SK-N-SH treated with all-trans-retinoic acid at 6 μM for 48 hours (cell line): ENCODE measurements at regions not wholly inside any gene's neighbourhood (a gene's known extent, or its start where the extent isn't known, plus 50 kb on each side); places are given as distances from the start of the nearest gene placed in this dataset.

ENCODE experiments used
- ATAC-seq: fragments of 200-7000 bp; cut with Tn5 transposase; 3 replicates; pipeline ENCODE4 v1.9.1; 2020; ENCODE audit warnings: mild to moderate bottlenecking, moderate library complexity
- ARNTL ChIP-seq: fragments of 450-650 bp; formaldehyde crosslinking; IDR thresholded peaks from 2 replicates; pipeline ENCODE4 v1.5.0; 2020; ENCODE audit warnings: low read depth, mild to moderate bottlenecking, moderate library complexity, borderline replicate concordance
- BACH2 ChIP-seq: fragments of 250-450 bp; sonication (Bioruptor Pico); IDR thresholded peaks from 2 replicates; pipeline ENCODE4 v1.9.0; 2021; ENCODE audit warnings: mild to moderate bottlenecking, borderline replicate concordance
- CSDC2 ChIP-seq: fragments of 250-450 bp; sonication (Bioruptor Pico); IDR thresholded peaks from 2 replicates; pipeline ENCODE4 v1.5.0; 2020; ENCODE audit warnings: mild to moderate bottlenecking, moderate library complexity
- ESRRG ChIP-seq: fragments of 250-450 bp; sonication (Bioruptor Pico); IDR thresholded peaks from 2 replicates; pipeline ENCODE4 v1.6.1; 2021; ENCODE audit warnings: mild to moderate bottlenecking
- GLIS3 ChIP-seq: fragments of 250-450 bp; sonication (Bioruptor Pico); IDR thresholded peaks from 2 replicates; pipeline ENCODE4 v1.5.0; 2020; ENCODE audit warnings: mild to moderate bottlenecking, moderate library complexity
- ISL1 ChIP-seq: fragments of 250-450 bp; sonication (Bioruptor Pico); IDR thresholded peaks from 2 replicates; pipeline ENCODE4 v2.1.2; 2022; ENCODE audit warnings: mild to moderate bottlenecking, moderate library complexity
- OSR1 ChIP-seq: fragments of 250-450 bp; sonication (Bioruptor Pico); IDR thresholded peaks from 2 replicates; pipeline ENCODE4 v1.8.0; 2022; ENCODE audit warnings: moderate library complexity, mild to moderate bottlenecking, inconsistent platforms
- PPARA ChIP-seq: fragments of 250-450 bp; sonication (Bioruptor Pico); IDR thresholded peaks from 2 replicates; pipeline ENCODE4 v1.5.0; 2020; ENCODE audit warnings: mild to moderate bottlenecking, borderline replicate concordance
- RARB ChIP-seq: fragments of 250-450 bp; sonication (Bioruptor Pico); IDR thresholded peaks from 2 replicates; pipeline ENCODE4 v1.8.0; 2021; ENCODE audit warnings: mild to moderate bottlenecking, moderate library complexity
- SNAI2 ChIP-seq: fragments of 250-450 bp; sonication (Bioruptor Pico); IDR thresholded peaks from 2 replicates; pipeline ENCODE4 v1.5.0; 2020; ENCODE audit warnings: mild to moderate bottlenecking, moderate library complexity
- TCF4 ChIP-seq: fragments of 250-450 bp; sonication (Bioruptor Pico); IDR thresholded peaks from 2 replicates; pipeline ENCODE4 v1.8.0; 2021; ENCODE audit warnings: mild to moderate bottlenecking, moderate library complexity, borderline replicate concordance
- TOX ChIP-seq: fragments of 250-450 bp; sonication (Bioruptor Pico); IDR thresholded peaks from 2 replicates; pipeline ENCODE4 v1.8.0; 2021; ENCODE audit warnings: mild to moderate bottlenecking, moderate library complexity, borderline replicate concordance
- ZC3H10 ChIP-seq: fragments of 250-450 bp; sonication (Bioruptor Pico); IDR thresholded peaks from 2 replicates; pipeline ENCODE4 v1.5.1; 2021; ENCODE audit warnings: mild to moderate bottlenecking, moderate library complexity
- ZFP3 ChIP-seq: fragments of 250-450 bp; sonication (Bioruptor Pico); IDR thresholded peaks from 2 replicates; pipeline ENCODE4 v1.5.0; 2020; ENCODE audit warnings: mild to moderate bottlenecking, moderate library complexity
- ZFP30 ChIP-seq: fragments of 450-650 bp; formaldehyde crosslinking; IDR thresholded peaks from 2 replicates; pipeline ENCODE4 v1.5.0; 2022; ENCODE audit warnings: mild to moderate bottlenecking, moderate library complexity
- ZNF565 ChIP-seq: fragments of 450-650 bp; formaldehyde crosslinking; conservative IDR thresholded peaks from 2 replicates; pipeline ENCODE4 v1.5.0; 2020; ENCODE audit warnings: low read depth, mild to moderate bottlenecking, moderate library complexity
- ZNF70 ChIP-seq: fragments of 450-650 bp; formaldehyde crosslinking; IDR thresholded peaks from 2 replicates; pipeline ENCODE4 v1.5.0; 2020; ENCODE audit warnings: mild to moderate bottlenecking, moderate library complexity
- ZNF8 ChIP-seq: fragments of 450-650 bp; formaldehyde crosslinking; IDR thresholded peaks from 2 replicates; pipeline ENCODE4 v1.5.0; 2020; ENCODE audit warnings: mild to moderate bottlenecking, moderate library complexity
- TF ChIP-seq, protein P1 (sequence below): fragments of 250-450 bp; sonication (Bioruptor Pico); IDR thresholded peaks from 2 replicates; pipeline ENCODE4 v1.5.0; 2020; ENCODE audit warnings: mild to moderate bottlenecking, moderate library complexity
- TF ChIP-seq, protein P2 (sequence below): fragments of 250-450 bp; sonication (Bioruptor Pico); IDR thresholded peaks from 2 replicates; pipeline ENCODE4 v1.5.1; 2020; ENCODE audit warnings: low read depth, mild to moderate bottlenecking, moderate library complexity
- TF ChIP-seq, protein P3 (sequence below): fragments of 250-450 bp; sonication (Bioruptor Pico); IDR thresholded peaks from 2 replicates; pipeline ENCODE4 v1.8.0; 2020; ENCODE audit warnings: mild to moderate bottlenecking, moderate library complexity, borderline replicate concordance
- TF ChIP-seq, protein P4 (sequence below): fragments of 250-450 bp; sonication (Bioruptor Pico); IDR thresholded peaks from 2 replicates; pipeline ENCODE4 v1.5.1; 2021; ENCODE audit warnings: mild to moderate bottlenecking, moderate library complexity

DNA sequence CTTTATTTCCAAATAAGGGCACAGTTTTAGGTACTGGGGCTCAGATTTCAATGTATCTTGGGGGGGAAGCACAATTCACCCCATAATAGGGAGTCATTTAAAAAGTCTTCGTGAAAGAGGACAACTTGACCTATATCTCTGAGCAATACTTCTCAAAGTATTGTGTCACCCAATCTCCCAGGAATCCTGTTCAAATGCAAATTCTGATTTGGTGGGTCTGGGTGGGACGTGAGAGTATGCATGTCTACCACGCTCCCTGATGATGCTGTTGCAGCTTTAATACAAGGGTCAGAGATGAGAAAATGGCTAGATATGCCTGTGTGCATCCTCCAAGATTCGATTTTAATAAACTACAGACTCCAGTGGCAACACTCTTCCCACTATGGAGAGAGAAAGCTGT is 514.8 kb downstream of the BCOR start:
- no peak for ATAC-seq
- TF ChIP-seq, protein P1, sequence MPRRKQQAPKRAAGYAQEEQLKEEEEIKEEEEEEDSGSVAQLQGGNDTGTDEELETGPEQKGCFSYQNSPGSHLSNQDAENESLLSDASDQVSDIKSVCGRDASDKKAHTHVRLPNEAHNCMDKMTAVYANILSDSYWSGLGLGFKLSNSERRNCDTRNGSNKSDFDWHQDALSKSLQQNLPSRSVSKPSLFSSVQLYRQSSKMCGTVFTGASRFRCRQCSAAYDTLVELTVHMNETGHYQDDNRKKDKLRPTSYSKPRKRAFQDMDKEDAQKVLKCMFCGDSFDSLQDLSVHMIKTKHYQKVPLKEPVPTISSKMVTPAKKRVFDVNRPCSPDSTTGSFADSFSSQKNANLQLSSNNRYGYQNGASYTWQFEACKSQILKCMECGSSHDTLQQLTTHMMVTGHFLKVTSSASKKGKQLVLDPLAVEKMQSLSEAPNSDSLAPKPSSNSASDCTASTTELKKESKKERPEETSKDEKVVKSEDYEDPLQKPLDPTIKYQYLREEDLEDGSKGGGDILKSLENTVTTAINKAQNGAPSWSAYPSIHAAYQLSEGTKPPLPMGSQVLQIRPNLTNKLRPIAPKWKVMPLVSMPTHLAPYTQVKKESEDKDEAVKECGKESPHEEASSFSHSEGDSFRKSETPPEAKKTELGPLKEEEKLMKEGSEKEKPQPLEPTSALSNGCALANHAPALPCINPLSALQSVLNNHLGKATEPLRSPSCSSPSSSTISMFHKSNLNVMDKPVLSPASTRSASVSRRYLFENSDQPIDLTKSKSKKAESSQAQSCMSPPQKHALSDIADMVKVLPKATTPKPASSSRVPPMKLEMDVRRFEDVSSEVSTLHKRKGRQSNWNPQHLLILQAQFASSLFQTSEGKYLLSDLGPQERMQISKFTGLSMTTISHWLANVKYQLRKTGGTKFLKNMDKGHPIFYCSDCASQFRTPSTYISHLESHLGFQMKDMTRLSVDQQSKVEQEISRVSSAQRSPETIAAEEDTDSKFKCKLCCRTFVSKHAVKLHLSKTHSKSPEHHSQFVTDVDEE: no peak
- TF ChIP-seq, protein P2, sequence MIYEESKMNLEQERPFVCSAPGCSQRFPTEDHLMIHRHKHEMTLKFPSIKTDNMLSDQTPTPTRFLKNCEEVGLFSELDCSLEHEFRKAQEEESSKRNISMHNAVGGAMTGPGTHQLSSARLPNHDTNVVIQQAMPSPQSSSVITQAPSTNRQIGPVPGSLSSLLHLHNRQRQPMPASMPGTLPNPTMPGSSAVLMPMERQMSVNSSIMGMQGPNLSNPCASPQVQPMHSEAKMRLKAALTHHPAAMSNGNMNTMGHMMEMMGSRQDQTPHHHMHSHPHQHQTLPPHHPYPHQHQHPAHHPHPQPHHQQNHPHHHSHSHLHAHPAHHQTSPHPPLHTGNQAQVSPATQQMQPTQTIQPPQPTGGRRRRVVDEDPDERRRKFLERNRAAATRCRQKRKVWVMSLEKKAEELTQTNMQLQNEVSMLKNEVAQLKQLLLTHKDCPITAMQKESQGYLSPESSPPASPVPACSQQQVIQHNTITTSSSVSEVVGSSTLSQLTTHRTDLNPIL (CRISPR knock-in tag): no peak
- TF ChIP-seq, protein P3, sequence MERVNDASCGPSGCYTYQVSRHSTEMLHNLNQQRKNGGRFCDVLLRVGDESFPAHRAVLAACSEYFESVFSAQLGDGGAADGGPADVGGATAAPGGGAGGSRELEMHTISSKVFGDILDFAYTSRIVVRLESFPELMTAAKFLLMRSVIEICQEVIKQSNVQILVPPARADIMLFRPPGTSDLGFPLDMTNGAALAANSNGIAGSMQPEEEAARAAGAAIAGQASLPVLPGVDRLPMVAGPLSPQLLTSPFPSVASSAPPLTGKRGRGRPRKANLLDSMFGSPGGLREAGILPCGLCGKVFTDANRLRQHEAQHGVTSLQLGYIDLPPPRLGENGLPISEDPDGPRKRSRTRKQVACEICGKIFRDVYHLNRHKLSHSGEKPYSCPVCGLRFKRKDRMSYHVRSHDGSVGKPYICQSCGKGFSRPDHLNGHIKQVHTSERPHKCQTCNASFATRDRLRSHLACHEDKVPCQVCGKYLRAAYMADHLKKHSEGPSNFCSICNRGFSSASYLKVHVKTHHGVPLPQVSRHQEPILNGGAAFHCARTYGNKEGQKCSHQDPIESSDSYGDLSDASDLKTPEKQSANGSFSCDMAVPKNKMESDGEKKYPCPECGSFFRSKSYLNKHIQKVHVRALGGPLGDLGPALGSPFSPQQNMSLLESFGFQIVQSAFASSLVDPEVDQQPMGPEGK: no peak
- no peak for TF ChIP-seq PPARA (CRISPR knock-in tag)
- TF ChIP-seq ZC3H10 (CRISPR knock-in tag): no peak
- TF ChIP-seq, protein P4, sequence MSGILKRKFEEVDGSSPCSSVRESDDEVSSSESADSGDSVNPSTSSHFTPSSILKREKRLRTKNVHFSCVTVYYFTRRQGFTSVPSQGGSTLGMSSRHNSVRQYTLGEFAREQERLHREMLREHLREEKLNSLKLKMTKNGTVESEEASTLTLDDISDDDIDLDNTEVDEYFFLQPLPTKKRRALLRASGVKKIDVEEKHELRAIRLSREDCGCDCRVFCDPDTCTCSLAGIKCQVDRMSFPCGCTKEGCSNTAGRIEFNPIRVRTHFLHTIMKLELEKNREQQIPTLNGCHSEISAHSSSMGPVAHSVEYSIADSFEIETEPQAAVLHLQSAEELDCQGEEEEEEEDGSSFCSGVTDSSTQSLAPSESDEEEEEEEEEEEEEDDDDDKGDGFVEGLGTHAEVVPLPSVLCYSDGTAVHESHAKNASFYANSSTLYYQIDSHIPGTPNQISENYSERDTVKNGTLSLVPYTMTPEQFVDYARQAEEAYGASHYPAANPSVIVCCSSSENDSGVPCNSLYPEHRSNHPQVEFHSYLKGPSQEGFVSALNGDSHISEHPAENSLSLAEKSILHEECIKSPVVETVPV (CRISPR knock-in tag): no peak
- no peak for TF ChIP-seq GLIS3 (CRISPR knock-in tag)
- no peak for TF ChIP-seq ARNTL
- TF ChIP-seq ZNF565: no peak
- no peak for TF ChIP-seq ZNF70 (CRISPR knock-in tag)
- TF ChIP-seq TCF4 (CRISPR knock-in tag): no peak
- TF ChIP-seq RARB (CRISPR knock-in tag): no peak
- TF ChIP-seq CSDC2 (CRISPR knock-in tag): no peak
- TF ChIP-seq SNAI2 (CRISPR knock-in tag): no peak
- no peak for TF ChIP-seq ISL1 (CRISPR knock-in tag)
- no peak for TF ChIP-seq ZFP30 (CRISPR knock-in tag)
- no peak for TF ChIP-seq ZNF8 (CRISPR knock-in tag)
- TF ChIP-seq, all 23 proteins: peak for 0

DNA sequence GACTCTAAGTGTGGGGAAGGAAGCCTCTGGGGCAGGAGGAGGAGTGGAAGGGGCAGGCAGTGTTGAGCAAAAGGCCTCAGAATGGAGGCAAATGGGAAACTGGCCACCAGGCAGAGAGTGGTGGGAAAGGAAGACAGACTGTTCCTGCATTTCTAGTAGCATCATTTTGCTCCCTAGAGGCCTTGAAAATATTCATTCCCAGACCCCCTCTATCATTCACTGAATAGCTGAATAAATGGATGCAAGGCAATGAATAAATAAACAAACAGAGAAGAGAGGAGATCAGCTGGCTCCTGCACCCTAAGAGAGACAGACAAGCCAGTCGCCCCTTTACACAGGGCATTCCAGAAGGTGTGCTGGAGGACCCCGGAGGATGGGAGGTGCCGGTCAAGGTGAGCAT is 511.9 kb downstream of the BCOR start:
- no peak for TF ChIP-seq RARB (CRISPR knock-in tag)
- TF ChIP-seq ZFP3 (CRISPR knock-in tag): no peak
- TF ChIP-seq, protein P2 (CRISPR knock-in tag): no peak
- no peak for TF ChIP-seq OSR1 (CRISPR knock-in tag)
- no peak for TF ChIP-seq SNAI2 (CRISPR knock-in tag)
- TF ChIP-seq ZC3H10 (CRISPR knock-in tag): no peak
- TF ChIP-seq, protein P3: no peak
- TF ChIP-seq, protein P4 (CRISPR knock-in tag): no peak
- TF ChIP-seq ZNF70 (CRISPR knock-in tag): no peak
- TF ChIP-seq ISL1 (CRISPR knock-in tag): no peak
- TF ChIP-seq TOX: no peak
- TF ChIP-seq, protein P1: no peak
- TF ChIP-seq BACH2 (CRISPR knock-in tag): no peak
- no peak for TF ChIP-seq GLIS3 (CRISPR knock-in tag)
- TF ChIP-seq TCF4 (CRISPR knock-in tag): no peak
- TF ChIP-seq ZFP30 (CRISPR knock-in tag): no peak
- TF ChIP-seq ARNTL: no peak
- no peak for TF ChIP-seq ZNF565
- no peak for TF ChIP-seq CSDC2 (CRISPR knock-in tag)
- TF ChIP-seq ESRRG (CRISPR knock-in tag): no peak
- ATAC-seq: no peak
